ENCODE measurements at regions not wholly inside any gene's neighbourhood (a gene's known extent, or its start where the extent isn't known, plus 50 kb on each side); places are given as distances from the start of the nearest gene placed in this dataset.

DNA sequence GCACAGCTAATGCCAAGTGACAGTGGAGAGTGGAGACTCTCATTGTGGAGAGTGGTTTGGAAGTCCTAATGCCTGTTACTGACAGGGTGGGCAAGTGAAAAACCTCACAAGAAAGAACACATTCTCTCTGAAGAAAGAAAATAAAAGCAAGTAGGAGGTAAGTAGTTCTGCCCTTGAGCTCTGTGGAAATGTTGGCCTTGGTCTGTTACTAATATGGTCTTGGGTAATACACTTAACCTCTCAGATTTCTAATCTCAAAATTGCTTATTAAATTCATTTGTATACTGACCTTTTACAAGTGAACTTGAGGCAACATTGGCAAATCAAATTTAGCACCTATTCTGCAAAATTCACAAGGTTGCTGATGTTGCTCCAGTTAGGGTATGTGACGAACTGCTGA, 291.6 kb upstream of the CBLB start:
- TF ChIP-seq OSR1 (CRISPR knock-in tag; IDR thresholded peaks at IDR 0.05) (no peak), ZNF8 (CRISPR knock-in tag; IDR thresholded peaks at IDR 0.05) (no peak), SNAI2 (CRISPR knock-in tag; IDR thresholded peaks at IDR 0.05) (no peak), ZC3H10 (CRISPR knock-in tag; IDR thresholded peaks at IDR 0.05) (no peak), ZNF70 (CRISPR knock-in tag; IDR thresholded peaks at IDR 0.05) (no peak), TCF4 (CRISPR knock-in tag; IDR thresholded peaks at IDR 0.05; ENCODE audit: borderline replicate concordance) (no peak), PPARA (CRISPR knock-in tag; IDR thresholded peaks at IDR 0.05; ENCODE audit: borderline replicate concordance) (no peak), ESRRG (CRISPR knock-in tag; IDR thresholded peaks at IDR 0.05) (no peak), ZNF565 (CRISPR knock-in tag; conservative IDR thresholded peaks at IDR 0.05; ENCODE audit: low read depth) (no peak), GLIS3 (CRISPR knock-in tag; IDR thresholded peaks at IDR 0.05) (no peak), ZFP30 (CRISPR knock-in tag; IDR thresholded peaks at IDR 0.05) (no peak), RARB (CRISPR knock-in tag; IDR thresholded peaks at IDR 0.05) (no peak), ARNTL (CRISPR knock-in tag; IDR thresholded peaks at IDR 0.05; ENCODE audit: borderline replicate concordance, low read depth) (no peak), ISL1 (CRISPR knock-in tag; IDR thresholded peaks at IDR 0.05) (no peak), CSDC2 (CRISPR knock-in tag; IDR thresholded peaks at IDR 0.05) (no peak), TOX (CRISPR knock-in tag; IDR thresholded peaks at IDR 0.05; ENCODE audit: borderline replicate concordance) (no peak)
- TF ChIP-seq, protein P1, sequence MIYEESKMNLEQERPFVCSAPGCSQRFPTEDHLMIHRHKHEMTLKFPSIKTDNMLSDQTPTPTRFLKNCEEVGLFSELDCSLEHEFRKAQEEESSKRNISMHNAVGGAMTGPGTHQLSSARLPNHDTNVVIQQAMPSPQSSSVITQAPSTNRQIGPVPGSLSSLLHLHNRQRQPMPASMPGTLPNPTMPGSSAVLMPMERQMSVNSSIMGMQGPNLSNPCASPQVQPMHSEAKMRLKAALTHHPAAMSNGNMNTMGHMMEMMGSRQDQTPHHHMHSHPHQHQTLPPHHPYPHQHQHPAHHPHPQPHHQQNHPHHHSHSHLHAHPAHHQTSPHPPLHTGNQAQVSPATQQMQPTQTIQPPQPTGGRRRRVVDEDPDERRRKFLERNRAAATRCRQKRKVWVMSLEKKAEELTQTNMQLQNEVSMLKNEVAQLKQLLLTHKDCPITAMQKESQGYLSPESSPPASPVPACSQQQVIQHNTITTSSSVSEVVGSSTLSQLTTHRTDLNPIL (CRISPR knock-in tag; IDR thresholded peaks at IDR 0.05; ENCODE audit: low read depth) = no peak
- TF ChIP-seq, protein P2, sequence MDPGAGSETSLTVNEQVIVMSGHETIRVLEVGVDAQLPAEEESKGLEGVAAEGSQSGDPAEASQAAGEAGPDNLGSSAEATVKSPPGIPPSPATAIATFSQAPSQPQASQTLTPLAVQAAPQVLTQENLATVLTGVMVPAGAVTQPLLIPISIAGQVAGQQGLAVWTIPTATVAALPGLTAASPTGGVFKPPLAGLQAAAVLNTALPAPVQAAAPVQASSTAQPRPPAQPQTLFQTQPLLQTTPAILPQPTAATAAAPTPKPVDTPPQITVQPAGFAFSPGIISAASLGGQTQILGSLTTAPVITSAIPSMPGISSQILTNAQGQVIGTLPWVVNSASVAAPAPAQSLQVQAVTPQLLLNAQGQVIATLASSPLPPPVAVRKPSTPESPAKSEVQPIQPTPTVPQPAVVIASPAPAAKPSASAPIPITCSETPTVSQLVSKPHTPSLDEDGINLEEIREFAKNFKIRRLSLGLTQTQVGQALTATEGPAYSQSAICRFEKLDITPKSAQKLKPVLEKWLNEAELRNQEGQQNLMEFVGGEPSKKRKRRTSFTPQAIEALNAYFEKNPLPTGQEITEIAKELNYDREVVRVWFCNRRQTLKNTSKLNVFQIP (CRISPR knock-in tag; IDR thresholded peaks at IDR 0.05; ENCODE audit: borderline replicate concordance, low read depth) = no peak
- TF ChIP-seq, protein P3, sequence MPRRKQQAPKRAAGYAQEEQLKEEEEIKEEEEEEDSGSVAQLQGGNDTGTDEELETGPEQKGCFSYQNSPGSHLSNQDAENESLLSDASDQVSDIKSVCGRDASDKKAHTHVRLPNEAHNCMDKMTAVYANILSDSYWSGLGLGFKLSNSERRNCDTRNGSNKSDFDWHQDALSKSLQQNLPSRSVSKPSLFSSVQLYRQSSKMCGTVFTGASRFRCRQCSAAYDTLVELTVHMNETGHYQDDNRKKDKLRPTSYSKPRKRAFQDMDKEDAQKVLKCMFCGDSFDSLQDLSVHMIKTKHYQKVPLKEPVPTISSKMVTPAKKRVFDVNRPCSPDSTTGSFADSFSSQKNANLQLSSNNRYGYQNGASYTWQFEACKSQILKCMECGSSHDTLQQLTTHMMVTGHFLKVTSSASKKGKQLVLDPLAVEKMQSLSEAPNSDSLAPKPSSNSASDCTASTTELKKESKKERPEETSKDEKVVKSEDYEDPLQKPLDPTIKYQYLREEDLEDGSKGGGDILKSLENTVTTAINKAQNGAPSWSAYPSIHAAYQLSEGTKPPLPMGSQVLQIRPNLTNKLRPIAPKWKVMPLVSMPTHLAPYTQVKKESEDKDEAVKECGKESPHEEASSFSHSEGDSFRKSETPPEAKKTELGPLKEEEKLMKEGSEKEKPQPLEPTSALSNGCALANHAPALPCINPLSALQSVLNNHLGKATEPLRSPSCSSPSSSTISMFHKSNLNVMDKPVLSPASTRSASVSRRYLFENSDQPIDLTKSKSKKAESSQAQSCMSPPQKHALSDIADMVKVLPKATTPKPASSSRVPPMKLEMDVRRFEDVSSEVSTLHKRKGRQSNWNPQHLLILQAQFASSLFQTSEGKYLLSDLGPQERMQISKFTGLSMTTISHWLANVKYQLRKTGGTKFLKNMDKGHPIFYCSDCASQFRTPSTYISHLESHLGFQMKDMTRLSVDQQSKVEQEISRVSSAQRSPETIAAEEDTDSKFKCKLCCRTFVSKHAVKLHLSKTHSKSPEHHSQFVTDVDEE (CRISPR knock-in tag; IDR thresholded peaks at IDR 0.05) = no peak
- TF ChIP-seq, protein P4, sequence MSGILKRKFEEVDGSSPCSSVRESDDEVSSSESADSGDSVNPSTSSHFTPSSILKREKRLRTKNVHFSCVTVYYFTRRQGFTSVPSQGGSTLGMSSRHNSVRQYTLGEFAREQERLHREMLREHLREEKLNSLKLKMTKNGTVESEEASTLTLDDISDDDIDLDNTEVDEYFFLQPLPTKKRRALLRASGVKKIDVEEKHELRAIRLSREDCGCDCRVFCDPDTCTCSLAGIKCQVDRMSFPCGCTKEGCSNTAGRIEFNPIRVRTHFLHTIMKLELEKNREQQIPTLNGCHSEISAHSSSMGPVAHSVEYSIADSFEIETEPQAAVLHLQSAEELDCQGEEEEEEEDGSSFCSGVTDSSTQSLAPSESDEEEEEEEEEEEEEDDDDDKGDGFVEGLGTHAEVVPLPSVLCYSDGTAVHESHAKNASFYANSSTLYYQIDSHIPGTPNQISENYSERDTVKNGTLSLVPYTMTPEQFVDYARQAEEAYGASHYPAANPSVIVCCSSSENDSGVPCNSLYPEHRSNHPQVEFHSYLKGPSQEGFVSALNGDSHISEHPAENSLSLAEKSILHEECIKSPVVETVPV (CRISPR knock-in tag; IDR thresholded peaks at IDR 0.05) = no peak
- ATAC-seq = no peak

DNA sequence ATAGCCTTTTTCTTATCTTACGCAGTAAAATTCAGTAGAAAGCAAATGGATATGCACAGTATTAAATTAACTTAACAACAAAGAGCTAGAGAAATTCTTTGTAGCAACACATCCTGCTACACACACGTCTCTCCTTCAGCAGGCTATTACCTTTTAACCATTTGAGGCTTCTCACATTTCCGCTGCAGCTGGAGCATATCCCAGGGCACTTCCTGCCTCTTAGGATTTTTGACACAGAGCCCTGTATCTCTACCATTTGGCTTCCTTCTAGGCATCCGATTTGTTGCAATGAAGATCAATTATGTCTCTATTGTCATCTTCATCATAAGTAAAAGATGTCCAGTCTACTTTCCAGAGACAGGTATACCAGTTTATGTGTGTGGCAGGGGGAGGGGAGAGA, 292.4 kb upstream of the CBLB start:
- no peak for ATAC-seq
- TF ChIP-seq, protein P3 (CRISPR knock-in tag; IDR thresholded peaks at IDR 0.05) = no peak
- TF ChIP-seq ZNF8 (CRISPR knock-in tag; IDR thresholded peaks at IDR 0.05) = no peak
- TF ChIP-seq ARNTL (CRISPR knock-in tag; IDR thresholded peaks at IDR 0.05; ENCODE audit: borderline replicate concordance, low read depth) = no peak
- no peak for TF ChIP-seq ESRRG (CRISPR knock-in tag; IDR thresholded peaks at IDR 0.05)
- TF ChIP-seq, protein P5, sequence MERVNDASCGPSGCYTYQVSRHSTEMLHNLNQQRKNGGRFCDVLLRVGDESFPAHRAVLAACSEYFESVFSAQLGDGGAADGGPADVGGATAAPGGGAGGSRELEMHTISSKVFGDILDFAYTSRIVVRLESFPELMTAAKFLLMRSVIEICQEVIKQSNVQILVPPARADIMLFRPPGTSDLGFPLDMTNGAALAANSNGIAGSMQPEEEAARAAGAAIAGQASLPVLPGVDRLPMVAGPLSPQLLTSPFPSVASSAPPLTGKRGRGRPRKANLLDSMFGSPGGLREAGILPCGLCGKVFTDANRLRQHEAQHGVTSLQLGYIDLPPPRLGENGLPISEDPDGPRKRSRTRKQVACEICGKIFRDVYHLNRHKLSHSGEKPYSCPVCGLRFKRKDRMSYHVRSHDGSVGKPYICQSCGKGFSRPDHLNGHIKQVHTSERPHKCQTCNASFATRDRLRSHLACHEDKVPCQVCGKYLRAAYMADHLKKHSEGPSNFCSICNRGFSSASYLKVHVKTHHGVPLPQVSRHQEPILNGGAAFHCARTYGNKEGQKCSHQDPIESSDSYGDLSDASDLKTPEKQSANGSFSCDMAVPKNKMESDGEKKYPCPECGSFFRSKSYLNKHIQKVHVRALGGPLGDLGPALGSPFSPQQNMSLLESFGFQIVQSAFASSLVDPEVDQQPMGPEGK (CRISPR knock-in tag; IDR thresholded peaks at IDR 0.05; ENCODE audit: borderline replicate concordance) = no peak
- TF ChIP-seq ZFP30 (CRISPR knock-in tag; IDR thresholded peaks at IDR 0.05) = no peak
- TF ChIP-seq OSR1 (CRISPR knock-in tag; IDR thresholded peaks at IDR 0.05) = no peak
- TF ChIP-seq TOX (CRISPR knock-in tag; IDR thresholded peaks at IDR 0.05; ENCODE audit: borderline replicate concordance) = no peak
- TF ChIP-seq BACH2 (CRISPR knock-in tag; IDR thresholded peaks at IDR 0.05; ENCODE audit: borderline replicate concordance) = no peak
- TF ChIP-seq, protein P4 (CRISPR knock-in tag; IDR thresholded peaks at IDR 0.05) = no peak
- no peak for TF ChIP-seq SNAI2 (CRISPR knock-in tag; IDR thresholded peaks at IDR 0.05)
- TF ChIP-seq ZNF565 (CRISPR knock-in tag; conservative IDR thresholded peaks at IDR 0.05; ENCODE audit: low read depth) = no peak
- TF ChIP-seq ISL1 (CRISPR knock-in tag; IDR thresholded peaks at IDR 0.05) = no peak
- no peak for TF ChIP-seq PPARA (CRISPR knock-in tag; IDR thresholded peaks at IDR 0.05; ENCODE audit: borderline replicate concordance)
- TF ChIP-seq ZFP3 (CRISPR knock-in tag; IDR thresholded peaks at IDR 0.05) = no peak
- TF ChIP-seq, protein P2 (CRISPR knock-in tag; IDR thresholded peaks at IDR 0.05; ENCODE audit: borderline replicate concordance, low read depth) = no peak

Measured in SK-N-SH treated with all-trans-retinoic acid at 6 μM for 48 hours (cell line).